GM19397 (cell line): ENCODE measurements at regions not wholly inside any gene's neighbourhood (a gene's known extent, or its start where the extent isn't known, plus 50 kb on each side); places are given as distances from the start of the nearest gene placed in this dataset.
"Not testable (repeated sequence)": the region's sequence is repeated elsewhere in the genome, so short reads cannot be mapped to it uniquely, and the experiment has no call there.

Source experiments
- ATAC-seq: cut with Tn5 transposase; IDR thresholded peaks from one replicate; pipeline ENCODE4 v1.9.1; 2021; ENCODE audit warnings: mild to moderate bottlenecking, moderate library complexity; ENCODE audit not compliant: unreplicated experiment

- no peak for ATAC-seq
Measured at GRCh38 chr1:188762166-188762743, 1715.4 kb downstream of the BRINP3 start.

DNA sequence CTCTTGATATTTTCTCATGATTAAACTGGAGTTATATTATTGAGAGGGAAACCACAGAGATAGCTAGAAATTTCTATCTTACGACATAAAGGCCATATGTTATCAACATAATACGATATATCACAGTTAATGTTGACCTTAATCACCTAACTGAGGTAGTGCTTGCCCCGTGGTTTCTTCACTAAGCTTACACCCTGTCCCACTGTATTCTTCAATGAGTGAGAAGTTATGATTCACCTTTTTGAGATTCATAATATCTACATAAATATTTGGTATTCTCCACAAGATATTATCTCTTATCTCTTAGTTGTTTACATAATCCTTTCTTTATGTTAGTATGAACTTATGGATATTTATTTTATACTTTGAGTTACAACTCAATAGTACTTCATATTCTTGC is 1714.1 kb downstream of the BRINP3 start:
- no peak for ATAC-seq

GRCh38 chr1:188769181-188769580 is 1708.5 kb downstream of the BRINP3 start:
- no peak for ATAC-seq

DNA sequence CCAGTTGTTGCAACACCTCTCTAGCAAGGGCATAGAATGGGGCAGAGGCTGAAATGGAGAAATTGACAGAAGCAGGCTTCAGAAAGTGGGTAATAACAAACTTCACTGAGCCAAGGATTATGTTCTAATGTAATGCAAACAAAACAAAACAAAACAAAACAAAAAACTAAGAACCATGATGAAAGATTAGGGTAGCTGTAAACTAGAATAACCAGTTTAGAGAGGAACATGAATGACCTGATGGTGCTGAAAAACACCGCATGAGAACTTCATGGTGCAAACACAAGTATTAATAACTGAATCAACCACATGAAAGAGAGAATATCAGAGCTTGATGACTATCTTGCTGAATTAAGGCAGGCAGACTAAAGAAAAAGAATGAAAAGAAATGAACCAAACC is 1707.7 kb downstream of the BRINP3 start:
- ATAC-seq: no peak

- ATAC-seq: no peak
Measured at GRCh38 chr1:188778578-188778977, 1699.1 kb downstream of the BRINP3 start.

GRCh38 chr1:188782220-188782841 is 1695.3 kb downstream of the BRINP3 start:
- ATAC-seq: peak; percentile 96

DNA sequence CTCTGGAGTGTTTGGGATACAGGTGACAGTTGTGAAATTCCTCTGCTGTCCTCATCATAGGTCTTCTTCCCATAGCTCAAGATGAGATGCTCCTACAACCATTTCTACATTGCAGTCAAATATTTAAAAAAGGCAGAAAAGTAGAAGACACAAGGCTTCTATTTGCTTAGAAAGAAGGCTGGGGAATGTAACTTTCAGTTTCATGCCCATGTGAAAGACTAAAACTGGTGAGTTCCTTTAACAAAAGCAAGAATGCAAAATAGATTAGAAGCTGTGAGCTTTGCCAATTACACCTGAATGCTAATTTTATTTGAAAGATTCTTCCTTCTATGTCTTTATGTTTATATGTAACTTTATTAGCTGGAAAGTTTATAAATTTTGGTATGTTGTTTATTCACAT is 1682.7 kb downstream of the BRINP3 start:
- no peak for ATAC-seq

GRCh38 chr1:188812153-188812552 is 1665.5 kb downstream of the BRINP3 start:
- not testable (repeated sequence) for ATAC-seq

GRCh38 chr1:188812836-188813573 is 1664.7 kb downstream of the BRINP3 start:
- ATAC-seq: not testable (repeated sequence)

DNA sequence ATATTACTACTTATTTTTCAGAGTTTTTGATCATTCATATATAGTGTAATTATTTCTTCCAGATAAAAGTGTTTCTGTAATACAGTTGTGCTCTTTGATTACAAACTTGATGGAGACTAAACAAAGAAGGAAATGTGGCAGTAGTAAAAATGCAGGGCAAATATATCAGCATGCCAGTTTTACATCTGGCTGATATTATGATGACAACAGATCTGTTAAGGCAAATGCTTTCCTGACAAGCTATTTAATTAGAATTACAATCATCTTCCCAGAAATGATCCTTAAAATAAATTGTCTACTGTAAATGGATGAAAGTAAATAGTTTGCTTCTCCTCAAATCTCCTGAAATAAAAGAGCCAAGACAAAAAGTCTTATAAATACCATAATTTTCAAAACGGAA is 1659.8 kb downstream of the BRINP3 start:
- ATAC-seq: no peak

- ATAC-seq: no peak
Measured at GRCh38 chr1:188822248-188822647, 1655.4 kb downstream of the BRINP3 start.

GRCh38 chr1:188825471-188825870 is 1652.2 kb downstream of the BRINP3 start:
- ATAC-seq: no peak

DNA sequence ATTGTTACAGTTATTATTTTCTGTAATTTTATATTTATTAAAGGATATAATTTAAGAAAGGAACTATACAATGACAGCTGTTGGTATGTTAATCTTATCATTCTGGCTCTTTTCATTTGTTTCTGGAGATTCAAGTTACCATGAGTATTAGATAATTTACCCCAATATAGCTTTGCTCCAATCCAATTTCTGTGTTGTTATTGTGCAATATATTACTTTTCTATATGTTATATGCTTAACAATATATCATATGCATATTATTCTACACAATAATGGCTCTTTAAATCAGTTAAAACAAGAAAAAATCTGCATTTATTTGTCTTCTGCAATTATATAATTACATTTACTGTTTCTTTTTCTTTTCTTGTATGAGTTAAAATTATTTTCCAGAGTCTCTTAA is 1650.9 kb downstream of the BRINP3 start:
- ATAC-seq: no peak

DNA sequence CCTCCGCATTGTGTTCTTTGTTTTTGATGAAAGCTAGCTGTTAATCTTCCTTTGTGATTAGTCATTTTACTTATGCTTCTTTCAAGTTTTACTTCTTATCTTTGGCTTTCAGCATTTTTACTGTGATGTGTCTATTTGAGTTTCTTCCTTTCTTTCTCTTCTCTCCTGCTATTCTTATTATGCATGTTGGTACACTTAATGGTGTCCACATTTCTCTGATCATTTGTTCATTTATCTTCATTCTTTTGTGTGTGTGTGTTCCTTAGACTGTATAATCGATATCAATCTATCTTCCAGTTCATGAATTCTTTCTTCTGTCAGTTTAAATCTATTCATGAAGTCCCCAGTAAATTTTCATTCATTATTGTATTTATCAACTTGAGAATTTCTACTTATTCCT is 1650.3 kb downstream of the BRINP3 start:
- no peak for ATAC-seq

DNA sequence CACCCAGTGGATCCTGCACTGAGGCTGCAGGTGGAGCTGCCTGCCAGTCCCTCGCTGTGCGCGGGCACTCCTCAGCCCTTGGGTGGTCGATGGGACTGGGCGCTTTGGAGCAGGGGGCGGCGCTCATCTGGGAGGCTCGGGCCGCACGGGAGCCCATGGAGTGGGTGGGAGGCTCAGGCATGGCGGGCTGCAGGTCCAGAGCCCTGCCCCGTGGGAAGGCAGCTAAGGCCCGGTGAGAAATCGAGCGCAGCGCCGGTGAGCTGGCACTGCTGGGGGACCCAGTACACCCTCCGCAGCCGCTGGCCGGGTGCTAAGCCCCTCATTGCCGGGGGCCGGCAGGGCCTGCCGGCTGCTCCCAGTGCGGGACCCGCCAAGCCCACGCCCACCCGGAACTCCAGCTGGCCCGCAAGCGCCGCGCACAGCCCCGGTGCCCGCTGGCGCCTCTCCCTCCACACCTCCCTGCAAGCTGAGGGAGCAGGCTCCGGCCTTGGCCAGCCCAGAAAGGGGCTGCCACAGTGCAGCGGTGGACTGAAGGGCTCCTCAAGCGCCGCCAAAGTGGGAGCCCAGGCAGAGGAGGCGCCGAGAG is 1636.5 kb downstream of the BRINP3 start:
- not testable (repeated sequence) for ATAC-seq

DNA sequence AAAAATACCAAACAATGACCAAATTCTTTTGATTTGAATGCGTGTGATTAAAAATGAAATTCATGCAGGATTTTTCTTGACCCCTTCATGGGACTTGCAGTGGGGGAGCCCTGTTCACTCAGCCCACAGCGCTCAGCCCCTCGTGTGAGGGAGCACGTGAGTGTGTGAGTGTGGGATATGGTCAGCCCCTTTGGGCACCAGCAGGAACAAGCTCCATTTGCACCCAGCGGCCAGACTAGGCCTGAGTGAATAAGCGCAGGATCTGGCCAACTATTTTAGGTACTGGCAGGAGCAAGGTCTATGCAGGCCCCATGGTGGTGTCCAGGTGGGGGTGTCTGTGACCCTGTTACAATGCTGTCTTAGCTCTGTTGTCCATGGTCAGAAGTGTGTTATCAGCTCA is 1631.2 kb downstream of the BRINP3 start:
- ATAC-seq: no peak

DNA sequence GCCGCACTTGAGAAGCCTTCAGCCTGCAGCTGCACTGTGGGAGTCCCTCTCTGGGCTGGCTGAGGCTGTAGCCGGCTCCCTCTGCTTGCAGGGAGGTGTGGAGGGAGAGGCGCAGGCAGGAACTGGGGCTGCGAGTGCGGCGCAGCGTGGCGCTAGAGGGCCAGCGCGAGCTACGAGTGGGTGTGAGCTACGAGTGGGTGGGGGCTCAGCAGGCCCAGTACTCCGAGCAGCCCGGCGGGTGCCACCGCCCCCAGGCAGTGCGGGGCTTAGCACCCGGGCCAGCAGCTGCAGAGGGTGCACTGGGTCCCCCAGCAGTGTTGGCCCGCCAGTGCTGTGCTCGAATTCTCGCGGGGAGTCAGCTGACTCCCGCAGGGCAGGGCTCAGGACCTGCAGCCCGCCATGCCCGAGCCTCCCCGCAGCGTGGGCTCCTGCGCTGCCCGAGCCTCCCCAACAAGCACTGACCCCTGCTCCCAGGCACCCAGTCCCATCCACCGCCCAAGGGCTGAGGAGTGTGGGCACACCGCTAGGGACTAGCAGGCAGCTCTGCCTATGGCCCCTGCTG is 1620.1 kb downstream of the BRINP3 start:
- ATAC-seq: no peak

- no peak for ATAC-seq
Measured at GRCh38 chr1:188867614-188868013, 1610.0 kb downstream of the BRINP3 start.

DNA sequence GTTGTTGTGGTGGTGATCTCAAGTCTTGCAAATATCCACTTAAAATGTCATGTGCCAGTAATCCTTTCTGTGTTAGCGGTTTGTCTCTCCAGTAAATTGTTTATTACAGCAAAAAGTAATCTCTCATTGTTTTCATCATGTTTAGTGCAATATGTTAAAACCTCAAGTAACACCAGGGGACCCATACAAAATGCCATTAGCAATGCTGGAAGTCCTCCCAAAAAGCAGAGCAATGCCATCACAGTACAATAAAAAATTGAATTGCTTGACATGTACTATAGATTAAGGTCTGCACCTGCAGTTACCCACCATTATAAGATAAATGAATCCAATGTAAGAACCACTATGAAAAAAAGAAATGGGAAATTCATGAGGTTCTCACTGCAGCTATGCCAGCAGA is 1606.5 kb downstream of the BRINP3 start:
- ATAC-seq: no peak

DNA sequence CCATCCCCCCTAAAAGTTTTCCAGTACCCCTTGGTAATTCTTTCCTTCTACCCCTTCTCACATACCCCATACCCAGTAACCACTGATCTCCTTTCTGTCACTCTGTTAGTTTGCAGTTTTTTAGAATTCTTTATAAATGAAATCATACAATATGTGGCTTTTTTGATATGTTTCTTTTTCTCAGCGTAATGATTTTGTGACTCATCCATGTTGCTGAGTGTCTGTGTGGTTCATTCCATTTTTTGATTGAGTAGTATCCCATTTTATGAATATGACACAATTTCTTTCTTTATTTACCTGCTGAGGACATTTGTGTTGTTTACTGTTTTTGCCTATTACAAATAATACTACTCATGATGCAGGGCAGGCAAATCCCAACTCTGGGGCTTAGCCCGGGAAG is 1605.3 kb downstream of the BRINP3 start:
- no peak for ATAC-seq

DNA sequence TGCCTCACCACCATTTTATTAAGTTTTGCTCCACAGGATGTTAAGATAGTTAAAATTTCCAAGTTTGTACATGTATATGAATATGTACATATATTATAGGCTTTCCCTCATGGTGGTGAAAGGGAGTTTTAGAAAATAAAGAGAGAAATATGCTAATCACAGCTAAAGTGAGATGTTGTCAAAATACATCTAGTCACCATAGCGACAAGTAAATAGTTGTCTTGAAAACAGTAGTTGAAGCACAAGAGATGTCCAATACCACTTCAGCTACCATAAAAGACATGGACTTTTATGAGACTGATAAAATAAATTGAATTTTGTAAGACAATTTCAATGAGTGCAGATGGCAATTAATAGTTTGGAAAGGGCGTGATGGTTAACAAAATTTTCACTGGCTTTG is 1600.0 kb downstream of the BRINP3 start:
- ATAC-seq: no peak

DNA sequence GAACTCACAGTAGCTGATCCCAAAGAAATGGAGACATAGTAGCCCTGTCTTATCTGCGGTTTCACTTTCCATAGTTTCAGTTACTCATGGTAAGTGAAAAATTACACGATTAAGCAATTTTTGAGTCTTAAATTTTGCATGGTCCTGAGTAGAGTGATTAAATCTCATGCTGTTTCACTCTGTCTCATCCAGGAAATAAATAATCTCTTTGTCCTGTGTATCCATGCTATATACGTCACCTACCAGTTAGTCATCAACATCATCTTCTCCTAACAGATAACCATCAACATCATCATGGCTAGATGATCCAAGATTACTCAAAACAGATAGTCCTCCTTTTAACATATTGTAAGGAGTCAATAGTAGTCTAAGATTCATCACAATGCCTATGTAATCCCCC is 1589.3 kb downstream of the BRINP3 start:
- no peak for ATAC-seq
